Colonic mucosa (tissue), 4 donors: ENCODE measurements at regions not wholly inside any gene's neighbourhood (a gene's known extent, or its start where the extent isn't known, plus 50 kb on each side); places are given as distances from the start of the nearest gene placed in this dataset.

Experiments used
- DNase-seq: peaks from one replicate; pipeline ENCODE4 v3.0.0-alpha.2; 2020
- H3K27ac ChIP-seq: fragments of 200-600 bp; one replicate; pipeline ENCODE4 v1.8.0; 2021
- H3K27me3 ChIP-seq: fragments of 200-600 bp; one replicate; pipeline ENCODE4 v1.8.0; 2021
- H3K36me3 ChIP-seq: fragments of 200-600 bp; one replicate; pipeline ENCODE4 v1.8.0; 2021
- H3K4me1 ChIP-seq: fragments of 200-600 bp; one replicate; pipeline ENCODE4 v1.8.0; 2021; ENCODE audit warnings: mild to moderate bottlenecking
- H3K4me3 ChIP-seq: fragments of 200-600 bp; one replicate; pipeline ENCODE4 v1.8.0; 2021
- H3K9ac ChIP-seq, 2 donors: one replicate each; pipeline ENCODE4 v1.7.0; 2013; ENCODE audit warnings: control low read depth in 2 of 2, low read depth in 2 of 2, low read length in 2 of 2
- H3K9me3 ChIP-seq: fragments of 200-600 bp; one replicate; pipeline ENCODE4 v1.8.0; 2021
- intact Hi-C: fragments of 100-400 bp; cut with DNase I; formaldehyde crosslinking; loops from one replicate; pipeline ENCODE4 v1.14.1; 2022
- TF ChIP-seq, protein P1 (sequence below): fragments of 200-600 bp; IDR thresholded peaks from one replicate; pipeline ENCODE4 v1.8.0; 2022; ENCODE audit warnings: antibody characterized with exemption, mild to moderate bottlenecking
- donor health status: healthy.
- donor health status: DM: no; HTN: no; CAD: no.
- donor health status: DM: no; HTN: no; CAD: no.

DNA sequence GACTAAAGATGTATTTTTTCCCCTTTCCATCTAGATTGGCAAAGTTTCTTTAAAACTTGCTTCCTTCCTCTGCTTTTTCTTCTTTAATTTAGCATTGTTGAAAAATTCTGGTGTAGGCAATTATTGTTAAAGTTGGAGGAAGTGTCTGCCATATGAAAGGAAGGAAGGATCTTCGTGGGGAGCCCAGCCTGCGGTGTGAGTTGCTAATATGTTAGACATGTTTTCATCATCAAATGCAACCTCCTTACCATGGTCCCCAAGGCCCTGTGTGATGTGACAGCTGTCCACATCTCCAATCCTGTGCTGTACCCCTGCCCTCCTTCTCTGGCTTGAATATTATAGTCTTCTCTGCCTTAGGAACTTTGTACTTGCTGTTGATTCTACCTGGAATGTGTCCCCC lies 81.0 kb upstream of the ZBTB18 start:
- Histone ChIP-seq H3K4me3 (no peak overlapping the region), H3K27ac (no peak overlapping the region), H3K27me3 (no peaks in the 10 kb centered on the region), H3K36me3 (no peaks in the 10 kb centered on the region), H3K9ac (no peak overlapping the region), H3K4me1 (no peaks in the 10 kb centered on the region), H3K9me3 (no peaks in the 10 kb centered on the region)
- TF ChIP-seq, protein P1, sequence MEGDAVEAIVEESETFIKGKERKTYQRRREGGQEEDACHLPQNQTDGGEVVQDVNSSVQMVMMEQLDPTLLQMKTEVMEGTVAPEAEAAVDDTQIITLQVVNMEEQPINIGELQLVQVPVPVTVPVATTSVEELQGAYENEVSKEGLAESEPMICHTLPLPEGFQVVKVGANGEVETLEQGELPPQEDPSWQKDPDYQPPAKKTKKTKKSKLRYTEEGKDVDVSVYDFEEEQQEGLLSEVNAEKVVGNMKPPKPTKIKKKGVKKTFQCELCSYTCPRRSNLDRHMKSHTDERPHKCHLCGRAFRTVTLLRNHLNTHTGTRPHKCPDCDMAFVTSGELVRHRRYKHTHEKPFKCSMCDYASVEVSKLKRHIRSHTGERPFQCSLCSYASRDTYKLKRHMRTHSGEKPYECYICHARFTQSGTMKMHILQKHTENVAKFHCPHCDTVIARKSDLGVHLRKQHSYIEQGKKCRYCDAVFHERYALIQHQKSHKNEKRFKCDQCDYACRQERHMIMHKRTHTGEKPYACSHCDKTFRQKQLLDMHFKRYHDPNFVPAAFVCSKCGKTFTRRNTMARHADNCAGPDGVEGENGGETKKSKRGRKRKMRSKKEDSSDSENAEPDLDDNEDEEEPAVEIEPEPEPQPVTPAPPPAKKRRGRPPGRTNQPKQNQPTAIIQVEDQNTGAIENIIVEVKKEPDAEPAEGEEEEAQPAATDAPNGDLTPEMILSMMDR: no peak
- intact Hi-C loops: no loop called here
- no peak for DNase-seq

DNA sequence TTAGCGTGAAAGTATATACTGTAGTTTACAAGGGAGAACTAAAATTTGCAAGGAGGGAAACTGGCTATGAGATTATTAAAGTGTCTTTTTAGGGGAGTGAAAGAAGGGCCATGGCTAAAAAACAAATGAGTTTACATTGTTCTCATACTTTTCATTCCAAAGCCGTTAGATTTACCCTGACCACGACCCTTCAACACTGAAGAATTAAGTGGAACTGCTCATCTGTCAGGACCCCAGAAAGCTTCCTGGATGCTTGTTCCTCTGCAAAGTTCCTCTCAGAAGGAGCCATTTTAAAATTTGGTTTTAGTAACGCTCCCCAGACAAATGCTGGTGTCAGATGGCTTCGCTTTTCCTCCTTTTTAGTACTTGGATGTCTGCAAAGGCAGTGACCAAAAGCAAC lies 82.7 kb upstream of the ZBTB18 start:
- H3K4me3 ChIP-seq: no peak overlapping the region
- H3K27me3 ChIP-seq: no peaks in the 10 kb centered on the region
- TF ChIP-seq, protein P1: no peak
- H3K9me3 ChIP-seq: no peaks in the 10 kb centered on the region
- H3K9ac ChIP-seq: no peak overlapping the region
- intact Hi-C loops: no loop called here
- no peaks in the 10 kb centered on the region for H3K4me1 ChIP-seq
- no peaks in the 10 kb centered on the region for H3K36me3 ChIP-seq
- no peak overlapping the region for H3K27ac ChIP-seq
- no peak for DNase-seq

DNA sequence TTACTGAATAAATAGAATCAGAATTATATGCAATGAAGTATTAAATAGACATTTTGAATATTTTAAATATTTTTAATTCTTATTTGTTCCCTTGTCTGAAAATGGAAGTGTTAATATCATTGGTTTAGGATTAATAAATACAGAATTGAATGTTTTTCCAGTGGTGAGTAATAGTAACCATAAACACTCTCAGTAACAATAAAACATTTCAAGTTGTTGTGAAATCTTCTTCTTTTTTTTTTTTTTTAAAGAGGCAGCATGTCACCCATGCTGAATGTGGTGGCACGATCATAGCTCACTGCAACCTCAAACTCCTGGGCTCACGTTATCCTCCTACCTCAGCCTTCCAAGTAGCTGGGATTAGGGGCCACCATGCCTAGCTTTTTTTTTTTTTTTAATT lies 86.2 kb upstream of the ZBTB18 start:
- no peaks in the 10 kb centered on the region for H3K27me3 ChIP-seq
- H3K36me3 ChIP-seq: no peaks in the 10 kb centered on the region
- no peak overlapping the region for H3K9ac ChIP-seq
- intact Hi-C loops: no loop called here
- H3K27ac ChIP-seq: no peak overlapping the region
- no peak overlapping the region for H3K4me3 ChIP-seq
- TF ChIP-seq, protein P1: no peak
- no peaks in the 10 kb centered on the region for H3K9me3 ChIP-seq
- DNase-seq: no peak
- H3K4me1 ChIP-seq: no peaks in the 10 kb centered on the region

DNA sequence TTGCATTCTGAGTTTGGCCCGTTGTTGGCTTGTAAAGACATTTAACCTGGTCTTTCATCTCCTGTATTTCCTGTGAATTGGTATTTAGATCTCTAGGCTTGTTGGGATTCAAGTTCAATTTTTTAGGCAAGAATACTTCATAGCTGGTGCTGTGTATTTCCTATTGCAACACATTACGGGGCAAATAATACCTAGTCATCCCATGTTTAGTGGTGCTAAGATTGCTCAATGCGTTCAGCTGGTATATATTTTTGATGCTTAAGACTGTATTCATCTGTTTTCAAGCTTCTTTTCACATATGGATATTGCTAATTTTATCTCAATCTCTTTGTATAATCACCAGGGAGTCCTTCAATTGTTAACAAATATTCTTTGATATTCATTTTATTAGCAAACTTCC lies 87.5 kb upstream of the ZBTB18 start:
- Histone ChIP-seq H3K4me1 (no peaks in the 10 kb centered on the region), H3K4me3 (no peak overlapping the region), H3K27ac (no peak overlapping the region), H3K27me3 (no peaks in the 10 kb centered on the region), H3K36me3 (no peaks in the 10 kb centered on the region), H3K9me3 (no peaks in the 10 kb centered on the region), H3K9ac (no peak overlapping the region)
- TF ChIP-seq, protein P1: no peak
- intact Hi-C loops: no loop called here
- no peak for DNase-seq

DNA sequence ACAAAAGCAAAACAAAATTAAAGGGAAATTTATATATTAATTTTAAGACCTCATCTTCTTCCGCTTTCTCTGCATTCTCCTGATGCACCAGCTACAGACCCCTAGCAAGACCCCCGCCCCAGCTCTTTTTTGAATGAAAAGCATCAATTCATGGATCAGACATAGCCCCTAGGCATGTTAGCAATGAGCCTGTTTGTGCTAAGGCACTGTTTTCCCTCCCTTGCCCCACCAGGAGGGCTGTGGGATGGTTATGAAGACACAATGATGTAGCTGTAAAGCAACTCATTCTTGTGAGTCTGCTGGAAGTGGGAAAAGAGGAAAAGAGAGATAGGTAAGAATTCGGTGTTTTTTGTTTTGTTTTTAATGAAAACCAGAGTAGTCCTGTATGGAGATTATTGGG lies 88.5 kb upstream of the ZBTB18 start:
- Histone ChIP-seq H3K4me1 (no peaks in the 10 kb centered on the region), H3K27ac (no peak overlapping the region), H3K36me3 (no peaks in the 10 kb centered on the region), H3K27me3 (no peaks in the 10 kb centered on the region), H3K9ac (no peak overlapping the region), H3K9me3 (no peaks in the 10 kb centered on the region), H3K4me3 (no peak overlapping the region)
- intact Hi-C loops: no loop called here
- TF ChIP-seq, protein P1: no peak
- no peak for DNase-seq

DNA sequence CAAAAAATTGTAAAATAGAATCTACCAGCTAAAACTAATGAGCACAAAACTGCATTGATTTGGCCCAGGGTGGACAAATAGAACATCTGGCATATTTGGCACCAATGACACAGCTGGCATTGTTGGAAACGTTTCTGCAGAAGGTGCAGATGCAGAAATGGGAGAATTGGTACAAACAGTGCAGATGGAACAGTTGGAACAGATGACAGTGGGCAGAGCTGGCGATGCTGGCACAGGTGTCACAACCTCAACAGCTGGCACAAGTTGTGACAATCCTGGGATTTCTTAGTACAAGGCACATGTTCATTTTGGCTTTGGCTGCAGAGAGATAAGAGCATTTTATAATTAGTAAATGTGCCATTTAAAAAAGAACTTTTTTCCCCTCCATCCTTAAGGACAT lies 91.1 kb upstream of the ZBTB18 start:
- Histone ChIP-seq H3K27ac (no peak overlapping the region), H3K36me3 (no peaks in the 10 kb centered on the region), H3K27me3 (no peaks in the 10 kb centered on the region), H3K4me3 (no peak overlapping the region), H3K9me3 (no peaks in the 10 kb centered on the region), H3K4me1 (no peaks in the 10 kb centered on the region), H3K9ac (no peak overlapping the region)
- intact Hi-C loops: no loop called here
- no peak for DNase-seq
- TF ChIP-seq, protein P1: no peak
